SK-N-SH treated with all-trans-retinoic acid at 6 μM for 48 hours (cell line): ENCODE measurements at regions not wholly inside any gene's neighbourhood (a gene's known extent, or its start where the extent isn't known, plus 50 kb on each side); places are given as distances from the start of the nearest gene placed in this dataset.

Experiments
- ATAC-seq: fragments of 200-7000 bp; cut with Tn5 transposase; 3 replicates; pipeline ENCODE4 v1.9.1; 2020; ENCODE audit warnings: mild to moderate bottlenecking, moderate library complexity
- ARNTL ChIP-seq: fragments of 450-650 bp; formaldehyde crosslinking; IDR thresholded peaks from 2 replicates; pipeline ENCODE4 v1.5.0; 2020; ENCODE audit warnings: low read depth, mild to moderate bottlenecking, moderate library complexity, borderline replicate concordance
- BACH2 ChIP-seq: fragments of 250-450 bp; sonication (Bioruptor Pico); IDR thresholded peaks from 2 replicates; pipeline ENCODE4 v1.9.0; 2021; ENCODE audit warnings: mild to moderate bottlenecking, borderline replicate concordance
- ESRRG ChIP-seq: fragments of 250-450 bp; sonication (Bioruptor Pico); IDR thresholded peaks from 2 replicates; pipeline ENCODE4 v1.6.1; 2021; ENCODE audit warnings: mild to moderate bottlenecking
- GLIS3 ChIP-seq: fragments of 250-450 bp; sonication (Bioruptor Pico); IDR thresholded peaks from 2 replicates; pipeline ENCODE4 v1.5.0; 2020; ENCODE audit warnings: mild to moderate bottlenecking, moderate library complexity
- PPARA ChIP-seq: fragments of 250-450 bp; sonication (Bioruptor Pico); IDR thresholded peaks from 2 replicates; pipeline ENCODE4 v1.5.0; 2020; ENCODE audit warnings: mild to moderate bottlenecking, borderline replicate concordance
- RARB ChIP-seq: fragments of 250-450 bp; sonication (Bioruptor Pico); IDR thresholded peaks from 2 replicates; pipeline ENCODE4 v1.8.0; 2021; ENCODE audit warnings: mild to moderate bottlenecking, moderate library complexity
- SNAI2 ChIP-seq: fragments of 250-450 bp; sonication (Bioruptor Pico); IDR thresholded peaks from 2 replicates; pipeline ENCODE4 v1.5.0; 2020; ENCODE audit warnings: mild to moderate bottlenecking, moderate library complexity
- TCF4 ChIP-seq: fragments of 250-450 bp; sonication (Bioruptor Pico); IDR thresholded peaks from 2 replicates; pipeline ENCODE4 v1.8.0; 2021; ENCODE audit warnings: mild to moderate bottlenecking, moderate library complexity, borderline replicate concordance
- TOX ChIP-seq: fragments of 250-450 bp; sonication (Bioruptor Pico); IDR thresholded peaks from 2 replicates; pipeline ENCODE4 v1.8.0; 2021; ENCODE audit warnings: mild to moderate bottlenecking, moderate library complexity, borderline replicate concordance
- ZC3H10 ChIP-seq: fragments of 250-450 bp; sonication (Bioruptor Pico); IDR thresholded peaks from 2 replicates; pipeline ENCODE4 v1.5.1; 2021; ENCODE audit warnings: mild to moderate bottlenecking, moderate library complexity
- ZFP3 ChIP-seq: fragments of 250-450 bp; sonication (Bioruptor Pico); IDR thresholded peaks from 2 replicates; pipeline ENCODE4 v1.5.0; 2020; ENCODE audit warnings: mild to moderate bottlenecking, moderate library complexity
- ZFP30 ChIP-seq: fragments of 450-650 bp; formaldehyde crosslinking; IDR thresholded peaks from 2 replicates; pipeline ENCODE4 v1.5.0; 2022; ENCODE audit warnings: mild to moderate bottlenecking, moderate library complexity
- ZNF565 ChIP-seq: fragments of 450-650 bp; formaldehyde crosslinking; conservative IDR thresholded peaks from 2 replicates; pipeline ENCODE4 v1.5.0; 2020; ENCODE audit warnings: low read depth, mild to moderate bottlenecking, moderate library complexity
- ZNF70 ChIP-seq: fragments of 450-650 bp; formaldehyde crosslinking; IDR thresholded peaks from 2 replicates; pipeline ENCODE4 v1.5.0; 2020; ENCODE audit warnings: mild to moderate bottlenecking, moderate library complexity
- ZNF8 ChIP-seq: fragments of 450-650 bp; formaldehyde crosslinking; IDR thresholded peaks from 2 replicates; pipeline ENCODE4 v1.5.0; 2020; ENCODE audit warnings: mild to moderate bottlenecking, moderate library complexity
- TF ChIP-seq, protein P1 (sequence below): fragments of 250-450 bp; sonication (Bioruptor Pico); IDR thresholded peaks from 2 replicates; pipeline ENCODE4 v1.5.0; 2020; ENCODE audit warnings: mild to moderate bottlenecking, moderate library complexity
- TF ChIP-seq, protein P2 (sequence below): fragments of 250-450 bp; sonication (Bioruptor Pico); IDR thresholded peaks from 2 replicates; pipeline ENCODE4 v1.5.1; 2020; ENCODE audit warnings: low read depth, mild to moderate bottlenecking, moderate library complexity
- TF ChIP-seq, protein P3 (sequence below): fragments of 250-450 bp; sonication (Bioruptor Pico); IDR thresholded peaks from 2 replicates; pipeline ENCODE4 v1.8.0; 2020; ENCODE audit warnings: mild to moderate bottlenecking, moderate library complexity, borderline replicate concordance
- TF ChIP-seq, protein P4 (sequence below): fragments of 250-450 bp; sonication (Bioruptor Pico); IDR thresholded peaks from 2 replicates; pipeline ENCODE4 v1.8.0; 2021; ENCODE audit warnings: low read depth, mild to moderate bottlenecking, moderate library complexity, borderline replicate concordance

DNA sequence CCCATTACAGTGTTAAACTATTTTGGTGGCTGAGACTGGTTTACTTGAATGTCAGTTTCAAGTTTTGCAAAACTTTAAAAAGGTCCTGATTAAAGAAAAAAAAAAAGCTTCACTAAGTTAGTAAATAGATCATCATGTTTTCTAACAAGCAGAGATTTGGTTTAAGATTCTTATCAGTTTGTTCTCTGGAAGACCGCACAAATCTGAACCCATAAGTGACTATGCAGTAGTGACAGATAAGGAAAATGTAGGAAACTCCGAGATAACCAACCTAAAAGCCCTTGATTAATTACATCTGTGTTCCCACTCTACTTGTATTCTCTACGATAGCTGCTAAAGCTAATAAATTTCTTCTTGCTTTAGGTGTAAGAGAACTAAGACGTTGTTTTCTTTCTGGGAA is 1799.8 kb upstream of the ADGRL3 start:
- TF ChIP-seq, protein P1, sequence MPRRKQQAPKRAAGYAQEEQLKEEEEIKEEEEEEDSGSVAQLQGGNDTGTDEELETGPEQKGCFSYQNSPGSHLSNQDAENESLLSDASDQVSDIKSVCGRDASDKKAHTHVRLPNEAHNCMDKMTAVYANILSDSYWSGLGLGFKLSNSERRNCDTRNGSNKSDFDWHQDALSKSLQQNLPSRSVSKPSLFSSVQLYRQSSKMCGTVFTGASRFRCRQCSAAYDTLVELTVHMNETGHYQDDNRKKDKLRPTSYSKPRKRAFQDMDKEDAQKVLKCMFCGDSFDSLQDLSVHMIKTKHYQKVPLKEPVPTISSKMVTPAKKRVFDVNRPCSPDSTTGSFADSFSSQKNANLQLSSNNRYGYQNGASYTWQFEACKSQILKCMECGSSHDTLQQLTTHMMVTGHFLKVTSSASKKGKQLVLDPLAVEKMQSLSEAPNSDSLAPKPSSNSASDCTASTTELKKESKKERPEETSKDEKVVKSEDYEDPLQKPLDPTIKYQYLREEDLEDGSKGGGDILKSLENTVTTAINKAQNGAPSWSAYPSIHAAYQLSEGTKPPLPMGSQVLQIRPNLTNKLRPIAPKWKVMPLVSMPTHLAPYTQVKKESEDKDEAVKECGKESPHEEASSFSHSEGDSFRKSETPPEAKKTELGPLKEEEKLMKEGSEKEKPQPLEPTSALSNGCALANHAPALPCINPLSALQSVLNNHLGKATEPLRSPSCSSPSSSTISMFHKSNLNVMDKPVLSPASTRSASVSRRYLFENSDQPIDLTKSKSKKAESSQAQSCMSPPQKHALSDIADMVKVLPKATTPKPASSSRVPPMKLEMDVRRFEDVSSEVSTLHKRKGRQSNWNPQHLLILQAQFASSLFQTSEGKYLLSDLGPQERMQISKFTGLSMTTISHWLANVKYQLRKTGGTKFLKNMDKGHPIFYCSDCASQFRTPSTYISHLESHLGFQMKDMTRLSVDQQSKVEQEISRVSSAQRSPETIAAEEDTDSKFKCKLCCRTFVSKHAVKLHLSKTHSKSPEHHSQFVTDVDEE (CRISPR knock-in tag) = no peak
- peak; percentile 41; the same call in 1 of the 2 replicates for TF ChIP-seq TCF4 (CRISPR knock-in tag)
- no peak for ATAC-seq

DNA sequence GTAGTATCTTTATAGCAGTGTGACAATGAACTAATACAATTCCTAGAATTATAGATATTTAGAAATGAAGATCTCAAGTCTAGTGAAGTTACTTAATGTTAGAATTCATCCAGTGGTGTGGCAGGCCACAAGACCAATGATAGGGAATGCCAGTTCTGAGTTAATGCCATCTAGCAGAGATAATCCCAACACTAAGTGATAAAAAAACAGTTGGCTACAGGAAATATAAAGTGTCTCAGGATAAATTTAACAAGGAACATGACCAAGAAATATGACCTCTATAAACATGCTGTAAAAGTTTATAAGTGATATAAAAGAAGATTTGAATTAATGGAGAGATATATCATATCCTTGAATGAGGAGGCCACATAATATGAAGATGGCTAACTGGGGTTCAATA is 1790.5 kb upstream of the ADGRL3 start:
- TF ChIP-seq SNAI2 (CRISPR knock-in tag) (no peak), GLIS3 (CRISPR knock-in tag) (no peak), ZC3H10 (no peak), ZFP30 (CRISPR knock-in tag) (no peak)
- TF ChIP-seq, protein P2, sequence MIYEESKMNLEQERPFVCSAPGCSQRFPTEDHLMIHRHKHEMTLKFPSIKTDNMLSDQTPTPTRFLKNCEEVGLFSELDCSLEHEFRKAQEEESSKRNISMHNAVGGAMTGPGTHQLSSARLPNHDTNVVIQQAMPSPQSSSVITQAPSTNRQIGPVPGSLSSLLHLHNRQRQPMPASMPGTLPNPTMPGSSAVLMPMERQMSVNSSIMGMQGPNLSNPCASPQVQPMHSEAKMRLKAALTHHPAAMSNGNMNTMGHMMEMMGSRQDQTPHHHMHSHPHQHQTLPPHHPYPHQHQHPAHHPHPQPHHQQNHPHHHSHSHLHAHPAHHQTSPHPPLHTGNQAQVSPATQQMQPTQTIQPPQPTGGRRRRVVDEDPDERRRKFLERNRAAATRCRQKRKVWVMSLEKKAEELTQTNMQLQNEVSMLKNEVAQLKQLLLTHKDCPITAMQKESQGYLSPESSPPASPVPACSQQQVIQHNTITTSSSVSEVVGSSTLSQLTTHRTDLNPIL = no peak
- TF ChIP-seq, protein P1 (CRISPR knock-in tag) = no peak
- TF ChIP-seq, all 23 proteins: peak for 0
- ATAC-seq = no peak

DNA sequence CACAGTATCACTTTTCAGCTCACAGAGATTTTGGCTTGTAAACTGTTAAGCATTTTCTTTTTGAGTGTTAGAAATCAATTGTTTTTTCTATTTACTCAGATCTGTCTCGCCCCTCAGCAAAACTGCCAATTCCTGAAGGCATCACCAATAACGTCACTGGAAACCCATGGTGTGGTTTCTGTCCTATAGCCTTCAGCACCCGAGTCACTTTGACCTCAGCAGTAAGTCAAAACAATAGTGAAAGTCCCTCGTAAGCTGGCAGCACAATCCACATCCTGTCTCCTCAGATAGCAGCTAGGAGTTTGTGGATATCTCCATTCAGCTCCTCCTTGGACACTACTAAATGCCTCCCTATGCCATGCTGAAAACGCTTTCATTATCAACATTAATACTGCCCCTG is 1787.4 kb upstream of the ADGRL3 start:
- ATAC-seq = no peak
- TF ChIP-seq ARNTL (CRISPR knock-in tag) (no peak), GLIS3 (CRISPR knock-in tag) (no peak), ZFP30 (CRISPR knock-in tag) (no peak), BACH2 (CRISPR knock-in tag) (no peak), ZNF565 (CRISPR knock-in tag) (no peak), ZNF70 (CRISPR knock-in tag) (no peak), ZFP3 (no peak), ZC3H10 (no peak), PPARA (CRISPR knock-in tag) (no peak), ESRRG (CRISPR knock-in tag) (no peak), ZNF8 (CRISPR knock-in tag) (no peak), RARB (CRISPR knock-in tag) (no peak), TOX (CRISPR knock-in tag) (no peak), TCF4 (CRISPR knock-in tag) (no peak)
- TF ChIP-seq, protein P3, sequence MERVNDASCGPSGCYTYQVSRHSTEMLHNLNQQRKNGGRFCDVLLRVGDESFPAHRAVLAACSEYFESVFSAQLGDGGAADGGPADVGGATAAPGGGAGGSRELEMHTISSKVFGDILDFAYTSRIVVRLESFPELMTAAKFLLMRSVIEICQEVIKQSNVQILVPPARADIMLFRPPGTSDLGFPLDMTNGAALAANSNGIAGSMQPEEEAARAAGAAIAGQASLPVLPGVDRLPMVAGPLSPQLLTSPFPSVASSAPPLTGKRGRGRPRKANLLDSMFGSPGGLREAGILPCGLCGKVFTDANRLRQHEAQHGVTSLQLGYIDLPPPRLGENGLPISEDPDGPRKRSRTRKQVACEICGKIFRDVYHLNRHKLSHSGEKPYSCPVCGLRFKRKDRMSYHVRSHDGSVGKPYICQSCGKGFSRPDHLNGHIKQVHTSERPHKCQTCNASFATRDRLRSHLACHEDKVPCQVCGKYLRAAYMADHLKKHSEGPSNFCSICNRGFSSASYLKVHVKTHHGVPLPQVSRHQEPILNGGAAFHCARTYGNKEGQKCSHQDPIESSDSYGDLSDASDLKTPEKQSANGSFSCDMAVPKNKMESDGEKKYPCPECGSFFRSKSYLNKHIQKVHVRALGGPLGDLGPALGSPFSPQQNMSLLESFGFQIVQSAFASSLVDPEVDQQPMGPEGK = no peak
- TF ChIP-seq, protein P1 (CRISPR knock-in tag) = no peak
- TF ChIP-seq, protein P4, sequence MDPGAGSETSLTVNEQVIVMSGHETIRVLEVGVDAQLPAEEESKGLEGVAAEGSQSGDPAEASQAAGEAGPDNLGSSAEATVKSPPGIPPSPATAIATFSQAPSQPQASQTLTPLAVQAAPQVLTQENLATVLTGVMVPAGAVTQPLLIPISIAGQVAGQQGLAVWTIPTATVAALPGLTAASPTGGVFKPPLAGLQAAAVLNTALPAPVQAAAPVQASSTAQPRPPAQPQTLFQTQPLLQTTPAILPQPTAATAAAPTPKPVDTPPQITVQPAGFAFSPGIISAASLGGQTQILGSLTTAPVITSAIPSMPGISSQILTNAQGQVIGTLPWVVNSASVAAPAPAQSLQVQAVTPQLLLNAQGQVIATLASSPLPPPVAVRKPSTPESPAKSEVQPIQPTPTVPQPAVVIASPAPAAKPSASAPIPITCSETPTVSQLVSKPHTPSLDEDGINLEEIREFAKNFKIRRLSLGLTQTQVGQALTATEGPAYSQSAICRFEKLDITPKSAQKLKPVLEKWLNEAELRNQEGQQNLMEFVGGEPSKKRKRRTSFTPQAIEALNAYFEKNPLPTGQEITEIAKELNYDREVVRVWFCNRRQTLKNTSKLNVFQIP (CRISPR knock-in tag) = no peak
- TF ChIP-seq, all 23 proteins: peak for 0
